GM13976 (cell line): ENCODE measurements at regions not wholly inside any gene's neighbourhood (a gene's known extent, or its start where the extent isn't known, plus 50 kb on each side); places are given as distances from the start of the nearest gene placed in this dataset.

ENCODE experiments used
- DNase-seq: peaks from one replicate; pipeline ENCODE4 v3.0.0; 2012; ENCODE audit warnings: low spot score
- CTCF ChIP-seq: IDR thresholded peaks from 2 replicates; pipeline ENCODE4 v1.5.1; 2012; ENCODE audit warnings: borderline replicate concordance, mild to moderate bottlenecking; ENCODE audit not compliant: insufficient read depth; ENCODE audit errors: extremely low read depth, missing control alignments, control extremely low read depth
- in situ Hi-C: fragments of 300-500 bp; cut with MboI; formaldehyde crosslinking; loops from one replicate; pipeline ENCODE4 v1.12.0; 2022; ENCODE audit warnings: low sequenced_read_pairs, mixed read lengths, inconsistent platforms; ENCODE audit not compliant: unreplicated experiment

GRCh38 chr7:54629771-54630170 lies 87.6 kb downstream of the VSTM2A start:
- DNase-seq = no peak
- no peak for TF ChIP-seq CTCF
- in situ Hi-C loops = no loop called here

- TF ChIP-seq CTCF = no peak
- in situ Hi-C loops = no loop called here
- DNase-seq = no peak
Measured at GRCh38 chr7:54622696-54623309, 80.6 kb downstream of the VSTM2A start.
